Colonic mucosa (tissue), 4 donors: ENCODE measurements at regions not wholly inside any gene's neighbourhood (a gene's known extent, or its start where the extent isn't known, plus 50 kb on each side); places are given as distances from the start of the nearest gene placed in this dataset.

Source experiments
- DNase-seq: peaks from one replicate; pipeline ENCODE4 v3.0.0-alpha.2; 2020
- H3K27ac ChIP-seq: fragments of 200-600 bp; one replicate; pipeline ENCODE4 v1.8.0; 2021
- H3K27me3 ChIP-seq: fragments of 200-600 bp; one replicate; pipeline ENCODE4 v1.8.0; 2021
- H3K36me3 ChIP-seq: fragments of 200-600 bp; one replicate; pipeline ENCODE4 v1.8.0; 2021
- H3K4me1 ChIP-seq: fragments of 200-600 bp; one replicate; pipeline ENCODE4 v1.8.0; 2021; ENCODE audit warnings: mild to moderate bottlenecking
- H3K4me3 ChIP-seq: fragments of 200-600 bp; one replicate; pipeline ENCODE4 v1.8.0; 2021
- H3K9ac ChIP-seq, 2 donors: one replicate each; pipeline ENCODE4 v1.7.0; 2013; ENCODE audit warnings: control low read depth in 2 of 2, low read depth in 2 of 2, low read length in 2 of 2
- H3K9me3 ChIP-seq: fragments of 200-600 bp; one replicate; pipeline ENCODE4 v1.8.0; 2021
- CTCF ChIP-seq: fragments of 200-600 bp; IDR thresholded peaks from one replicate; pipeline ENCODE4 v1.8.0; 2022; ENCODE audit warnings: antibody characterized with exemption, mild to moderate bottlenecking
- intact Hi-C: fragments of 100-400 bp; cut with DNase I; formaldehyde crosslinking; loops from one replicate; pipeline ENCODE4 v1.14.1; 2022
- donor health status: healthy.
- donor health status: DM: no; HTN: no; CAD: no.
- donor health status: DM: no; HTN: no; CAD: no.

- H3K27me3 ChIP-seq = no peaks in the 10 kb centered on the region
- no peak for DNase-seq
- no peak overlapping the region for H3K9ac ChIP-seq
- intact Hi-C loops = no loop called here
- H3K9me3 ChIP-seq = no peaks in the 10 kb centered on the region
- H3K27ac ChIP-seq = no peak overlapping the region
- no peak overlapping the region for H3K4me3 ChIP-seq
- no peaks in the 10 kb centered on the region for H3K36me3 ChIP-seq
- no peaks in the 10 kb centered on the region for H3K4me1 ChIP-seq
- TF ChIP-seq CTCF = no peak
Observed at GRCh38 chr2:234231460-234231859, 181.0 kb downstream of the SPP2 start.

- no peaks in the 10 kb centered on the region for H3K4me1 ChIP-seq
- no peak overlapping the region for H3K27ac ChIP-seq
- no peak for TF ChIP-seq CTCF
- H3K9ac ChIP-seq = no peak overlapping the region
- intact Hi-C loops = no loop called here
- no peaks in the 10 kb centered on the region for H3K27me3 ChIP-seq
- DNase-seq = no peak
- no peaks in the 10 kb centered on the region for H3K36me3 ChIP-seq
- H3K9me3 ChIP-seq = no peaks in the 10 kb centered on the region
- no peak overlapping the region for H3K4me3 ChIP-seq
Observed at GRCh38 chr2:234219046-234219310, 168.5 kb downstream of the SPP2 start.

- H3K4me3 ChIP-seq = no peak overlapping the region
- intact Hi-C loops = no loop called here
- H3K4me1 ChIP-seq = no peaks in the 10 kb centered on the region
- no peaks in the 10 kb centered on the region for H3K9me3 ChIP-seq
- H3K36me3 ChIP-seq = no peaks in the 10 kb centered on the region
- TF ChIP-seq CTCF = no peak
- H3K27me3 ChIP-seq = no peaks in the 10 kb centered on the region
- no peak overlapping the region for H3K27ac ChIP-seq
- H3K9ac ChIP-seq = no peak overlapping the region
- no peak for DNase-seq
Observed at GRCh38 chr2:234218266-234219045, 168.0 kb downstream of the SPP2 start.

- H3K9ac ChIP-seq = no peak overlapping the region
- H3K36me3 ChIP-seq = no peaks in the 10 kb centered on the region
- no peaks in the 10 kb centered on the region for H3K9me3 ChIP-seq
- intact Hi-C loops = no loop called here
- TF ChIP-seq CTCF = no peak
- no peak overlapping the region for H3K4me3 ChIP-seq
- DNase-seq = no peak
- no peak overlapping the region for H3K27ac ChIP-seq
- H3K27me3 ChIP-seq = no peaks in the 10 kb centered on the region
- H3K4me1 ChIP-seq = no peaks in the 10 kb centered on the region
Observed at GRCh38 chr2:234212534-234212933, 162.0 kb downstream of the SPP2 start.

GRCh38 chr2:234211797-234212196, 161.3 kb downstream of the SPP2 start:
- Histone ChIP-seq H3K4me3 (no peak overlapping the region), H3K9ac (no peak overlapping the region), H3K9me3 (no peaks in the 10 kb centered on the region), H3K27me3 (no peaks in the 10 kb centered on the region), H3K27ac (no peak overlapping the region), H3K36me3 (no peaks in the 10 kb centered on the region), H3K4me1 (no peaks in the 10 kb centered on the region)
- no peak for TF ChIP-seq CTCF
- intact Hi-C loops = no loop called here
- DNase-seq = no peak
